Trophoblast cell (in vitro differentiated cells and primary cell): ENCODE measurements at regions not wholly inside any gene's neighbourhood (a gene's known extent, or its start where the extent isn't known, plus 50 kb on each side); places are given as distances from the start of the nearest gene placed in this dataset.

Experiments used
- DNase-seq, 2 donors: peaks; one replicate each; pipeline ENCODE4 v3.0.0-alpha.2; 2016
- H2AFZ ChIP-seq: 2 replicates; pipeline ENCODE4 v1.6.1; 2013; ENCODE audit warnings: low read length, moderate library complexity, mild to moderate bottlenecking; ENCODE audit not compliant: insufficient read depth, poor library complexity
- H2AK5ac ChIP-seq: 2 replicates; pipeline ENCODE4 v1.6.1; 2013; ENCODE audit warnings: mild to moderate bottlenecking, low read length
- H2BK120ac ChIP-seq: 2 replicates; pipeline ENCODE4 v1.6.1; 2013; ENCODE audit warnings: low read length, mild to moderate bottlenecking, moderate library complexity; ENCODE audit not compliant: insufficient read depth, poor library complexity
- H2BK12ac ChIP-seq: 2 replicates; pipeline ENCODE4 v1.6.1; 2013; ENCODE audit warnings: mild to moderate bottlenecking, low read length, moderate library complexity
- H2BK5ac ChIP-seq: 2 replicates; pipeline ENCODE4 v1.6.1; 2013; ENCODE audit warnings: low read length, low read depth, moderate library complexity, mild to moderate bottlenecking; ENCODE audit not compliant: poor library complexity
- H3K14ac ChIP-seq: 2 replicates; pipeline ENCODE4 v1.6.1; 2013; ENCODE audit warnings: mild to moderate bottlenecking, low read length
- H3K18ac ChIP-seq: 2 replicates; pipeline ENCODE4 v1.6.1; 2013; ENCODE audit warnings: mild to moderate bottlenecking, low read length
- H3K23ac ChIP-seq: 2 replicates; pipeline ENCODE4 v1.6.1; 2013; ENCODE audit warnings: low read length
- H3K27ac ChIP-seq: 2 replicates; pipeline ENCODE4 v1.5.1; 2013; ENCODE audit warnings: low read depth, mild to moderate bottlenecking, inconsistent platforms, low read length, moderate library complexity
- H3K27me3 ChIP-seq: 2 replicates; pipeline ENCODE4 v1.6.1; 2013; ENCODE audit warnings: inconsistent platforms, mild to moderate bottlenecking, low read length, moderate library complexity; ENCODE audit not compliant: insufficient read depth
- H3K36me3 ChIP-seq, 2 experiments: 1 replicate in 1 of 2; 2 replicates in 1 of 2; pipeline ENCODE4 v1.6.1; 2013; ENCODE audit warnings: low read length in 2 of 2, mild to moderate bottlenecking in 2 of 2, moderate library complexity in 1 of 2; ENCODE audit not compliant: insufficient read depth in 2 of 2, control insufficient read depth in 1 of 2
- H3K4ac ChIP-seq: 2 replicates; pipeline ENCODE4 v1.6.1; 2013; ENCODE audit warnings: low read depth, mild to moderate bottlenecking, low read length, moderate library complexity
- H3K4me1 ChIP-seq, 2 experiments: 1 replicate in 1 of 2; 2 replicates in 1 of 2; pipeline ENCODE4 v1.6.1; 2013; ENCODE audit warnings: low read length in 2 of 2, mild to moderate bottlenecking in 2 of 2, moderate library complexity in 1 of 2; ENCODE audit not compliant: insufficient read depth in 2 of 2, control insufficient read depth in 1 of 2
- H3K4me2 ChIP-seq: 2 replicates; pipeline ENCODE4 v1.6.1; 2013; ENCODE audit warnings: inconsistent platforms, mild to moderate bottlenecking, low read length, moderate library complexity
- H3K4me3 ChIP-seq: 2 replicates; pipeline ENCODE4 v1.5.1; 2013; ENCODE audit warnings: mild to moderate bottlenecking, low read depth, low read length, inconsistent platforms
- H3K79me1 ChIP-seq: one replicate; pipeline ENCODE4 v1.6.1; 2013; ENCODE audit warnings: low read length
- H3K79me2 ChIP-seq: 2 replicates; pipeline ENCODE4 v1.6.1; 2013; ENCODE audit warnings: low read length, mild to moderate bottlenecking; ENCODE audit not compliant: control insufficient read depth, insufficient read depth, poor library complexity
- H3K9ac ChIP-seq: 2 replicates; pipeline ENCODE4 v1.6.1; 2013; ENCODE audit warnings: mild to moderate bottlenecking, low read length
- H3K9me3 ChIP-seq: 2 replicates; pipeline ENCODE4 v1.6.1; 2013; ENCODE audit warnings: low read depth, mild to moderate bottlenecking, control low read depth, inconsistent platforms, low read length; ENCODE audit not compliant: insufficient read depth
- H4K12ac ChIP-seq: 2 replicates; pipeline ENCODE4 v1.6.1; 2013; ENCODE audit warnings: low read depth, mild to moderate bottlenecking, low read length, moderate library complexity
- H4K8ac ChIP-seq: 2 replicates; pipeline ENCODE4 v1.6.1; 2013; ENCODE audit warnings: low read depth, mild to moderate bottlenecking, low read length, moderate library complexity
- H4K91ac ChIP-seq: one replicate; pipeline ENCODE4 v1.6.1; 2013; ENCODE audit warnings: low read depth, mild to moderate bottlenecking, low read length, moderate library complexity
- WGBS: extraction: QIAGEN DNeasy Blood & Tissue Kit; methylation state at CpG from one replicate; pipeline ENCODE4 v1.1.7; 2013; ENCODE audit warnings: missing lambda C conversion rate; ENCODE audit not compliant: insufficient read length, insufficient coverage; ENCODE audit errors: extremely low coverage; 5-methylcytosine and 5-hydroxymethylcytosine counted together

DNA sequence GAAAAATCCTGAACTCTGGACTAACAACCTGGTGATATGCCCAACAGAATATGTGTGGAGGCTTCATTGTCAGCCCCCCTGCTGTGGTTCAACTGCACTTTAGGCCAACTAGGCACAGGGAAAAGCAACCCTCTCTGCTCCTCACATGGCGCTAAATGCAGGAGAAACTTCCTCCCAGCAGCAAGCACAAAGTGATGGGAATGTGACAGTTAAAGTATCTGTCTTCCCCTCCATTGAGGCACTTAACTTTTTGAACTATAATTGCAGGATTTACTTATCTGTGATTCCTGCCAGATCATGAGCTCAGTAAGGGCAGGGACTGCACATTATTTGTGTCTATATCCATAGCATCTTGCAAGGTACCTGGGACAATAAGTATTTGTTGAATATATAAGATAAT, 981.2 kb upstream of the KLHL29 start:
- H3K27me3 ChIP-seq: no peaks in the 10 kb centered on the region
- no peak overlapping the region for H4K91ac ChIP-seq
- H4K8ac ChIP-seq: no peak overlapping the region
- WGBS: no CpG with 5 or more reads among the region's 1 CpG
- H3K79me1 ChIP-seq: peaks cover 6% of the 10 kb centered on the region
- H3K9ac ChIP-seq: no peak overlapping the region
- H3K14ac ChIP-seq: no peak overlapping the region
- H3K4me2 ChIP-seq: no peak overlapping the region
- no peak overlapping the region for H3K23ac ChIP-seq
- H3K18ac ChIP-seq: no peak overlapping the region
- H2BK5ac ChIP-seq: no peak overlapping the region
- no peak overlapping the region for H3K27ac ChIP-seq
- no peaks in the 10 kb centered on the region for H3K79me2 ChIP-seq
- H3K9me3 ChIP-seq: no peaks in the 10 kb centered on the region
- no peak overlapping the region for H2AFZ ChIP-seq
- no peak for DNase-seq
- no peak overlapping the region for H2BK120ac ChIP-seq
- H3K36me3 ChIP-seq: no peaks in the 10 kb centered on the region
- H3K4me3 ChIP-seq: peak overlapping the region; percentile 33
- no peak overlapping the region for H2BK12ac ChIP-seq
- no peak overlapping the region for H2AK5ac ChIP-seq
- H3K4ac ChIP-seq: no peak overlapping the region
- H4K12ac ChIP-seq: no peak overlapping the region
- H3K4me1 ChIP-seq: peaks cover 0 to 2% of the 10 kb centered on the region in 2 experiments

DNA sequence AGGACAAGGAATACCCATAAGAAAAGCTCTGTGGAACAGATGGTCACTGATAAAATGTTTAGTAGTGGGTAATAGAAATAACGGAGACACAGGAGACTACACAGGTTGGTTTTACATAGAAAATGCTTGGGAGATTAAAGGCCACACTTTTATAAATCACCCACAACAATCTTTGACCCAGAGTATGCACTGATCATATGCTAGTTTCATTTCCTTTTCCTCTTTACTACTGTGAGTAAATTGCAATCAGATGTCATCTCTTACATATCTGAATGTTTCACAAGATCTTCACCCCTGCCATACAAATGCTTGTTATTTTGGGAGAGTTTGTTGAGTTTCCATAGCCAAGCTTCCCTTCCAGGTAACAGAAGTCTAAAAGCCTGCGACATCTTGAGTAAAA, 978.4 kb upstream of the KLHL29 start:
- no peak overlapping the region for H3K14ac ChIP-seq
- no peak overlapping the region for H3K9ac ChIP-seq
- no peaks in the 10 kb centered on the region for H3K79me2 ChIP-seq
- H3K27ac ChIP-seq: no peak overlapping the region
- no peaks in the 10 kb centered on the region for H3K9me3 ChIP-seq
- no peak overlapping the region for H2BK120ac ChIP-seq
- no peaks in the 10 kb centered on the region for H3K79me1 ChIP-seq
- H2BK5ac ChIP-seq: no peak overlapping the region
- no peak overlapping the region for H3K4me2 ChIP-seq
- H4K12ac ChIP-seq: no peak overlapping the region
- no peak overlapping the region for H2BK12ac ChIP-seq
- no peak overlapping the region for H3K4ac ChIP-seq
- DNase-seq: no peak
- H3K18ac ChIP-seq: no peak overlapping the region
- no peak overlapping the region for H2AK5ac ChIP-seq
- no peak overlapping the region for H3K23ac ChIP-seq
- H4K8ac ChIP-seq: no peak overlapping the region
- no peak overlapping the region for H4K91ac ChIP-seq
- no peaks in the 10 kb centered on the region for H3K4me1 ChIP-seq
- no peak overlapping the region for H2AFZ ChIP-seq
- no peak overlapping the region for H3K4me3 ChIP-seq
- no peaks in the 10 kb centered on the region for H3K27me3 ChIP-seq
- H3K36me3 ChIP-seq: no peaks in the 10 kb centered on the region
- WGBS: no CpG with 5 or more reads among the region's 2 CpGs

DNA sequence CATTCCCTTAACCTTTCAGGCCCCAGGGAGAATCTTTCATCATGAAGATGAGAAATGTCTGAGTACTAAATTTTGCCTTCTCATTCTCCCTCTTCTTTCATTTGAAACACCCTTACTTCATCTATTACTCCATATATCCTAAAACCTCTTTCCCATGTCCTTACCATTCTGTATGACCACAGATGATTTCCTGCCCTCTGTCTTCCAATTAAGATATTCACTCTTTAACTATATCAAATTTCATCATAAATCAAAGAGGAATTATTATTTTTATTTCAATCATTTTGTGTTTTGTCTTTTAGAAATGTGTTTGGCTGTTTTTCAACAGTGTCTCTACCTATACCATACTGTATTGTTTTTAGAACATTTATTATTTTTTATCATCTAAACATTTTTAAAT, 964.9 kb upstream of the KLHL29 start:
- no peak overlapping the region for H3K4me2 ChIP-seq
- no peaks in the 10 kb centered on the region for H3K79me1 ChIP-seq
- no peak overlapping the region for H3K18ac ChIP-seq
- no peak overlapping the region for H3K23ac ChIP-seq
- no peak overlapping the region for H3K4me3 ChIP-seq
- no peak overlapping the region for H4K12ac ChIP-seq
- no peak overlapping the region for H2AK5ac ChIP-seq
- no peak overlapping the region for H2BK5ac ChIP-seq
- H4K8ac ChIP-seq: no peak overlapping the region
- H3K27me3 ChIP-seq: no peaks in the 10 kb centered on the region
- H4K91ac ChIP-seq: no peak overlapping the region
- H3K4me1 ChIP-seq: no peaks in the 10 kb centered on the region
- DNase-seq: no peak
- no peak overlapping the region for H2AFZ ChIP-seq
- no peaks in the 10 kb centered on the region for H3K79me2 ChIP-seq
- H3K9ac ChIP-seq: no peak overlapping the region
- H3K9me3 ChIP-seq: peaks cover 1% of the 10 kb centered on the region
- H3K14ac ChIP-seq: no peak overlapping the region
- no peak overlapping the region for H2BK120ac ChIP-seq
- no peak overlapping the region for H2BK12ac ChIP-seq
- no peaks in the 10 kb centered on the region for H3K36me3 ChIP-seq
- H3K4ac ChIP-seq: no peak overlapping the region
- H3K27ac ChIP-seq: no peak overlapping the region

DNA sequence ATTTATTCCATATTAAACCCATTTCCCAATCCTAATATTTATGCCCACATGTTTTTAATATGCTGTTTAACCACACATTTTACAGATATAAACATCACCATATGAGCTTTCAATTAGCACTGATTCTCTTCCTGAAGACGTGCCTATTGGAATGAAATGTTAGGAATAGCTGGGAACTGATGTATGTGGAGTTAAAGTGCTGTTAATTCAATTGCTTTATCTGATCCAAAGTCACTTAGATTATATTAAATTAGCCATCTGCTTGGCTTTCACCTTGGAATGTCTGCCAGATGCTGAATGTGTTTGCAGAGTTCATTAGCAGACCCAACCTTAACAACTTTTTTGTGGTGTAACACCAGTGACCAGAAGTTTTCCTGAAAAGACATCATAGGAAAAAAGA, 942.9 kb upstream of the KLHL29 start:
- Histone ChIP-seq H4K91ac (no peak overlapping the region), H4K8ac (no peak overlapping the region), H3K9ac (no peak overlapping the region), H3K23ac (no peak overlapping the region), H3K27me3 (no peaks in the 10 kb centered on the region), H3K18ac (no peak overlapping the region), H3K9me3 (no peaks in the 10 kb centered on the region), H2BK120ac (no peak overlapping the region), H3K4me3 (no peak overlapping the region), H3K79me2 (no peaks in the 10 kb centered on the region), H2AFZ (no peak overlapping the region), H3K27ac (no peak overlapping the region), H2BK5ac (no peak overlapping the region), H3K4me2 (no peak overlapping the region), H3K79me1 (no peaks in the 10 kb centered on the region), H3K14ac (no peak overlapping the region), H4K12ac (no peak overlapping the region), H3K4ac (no peak overlapping the region), H2BK12ac (no peak overlapping the region), H3K36me3 (no peaks in the 10 kb centered on the region), H2AK5ac (no peak overlapping the region), H3K4me1 (no peaks in the 10 kb centered on the region)
- DNase-seq: no peak
- WGBS: no CpG with 5 or more reads among the region's 1 CpG

DNA sequence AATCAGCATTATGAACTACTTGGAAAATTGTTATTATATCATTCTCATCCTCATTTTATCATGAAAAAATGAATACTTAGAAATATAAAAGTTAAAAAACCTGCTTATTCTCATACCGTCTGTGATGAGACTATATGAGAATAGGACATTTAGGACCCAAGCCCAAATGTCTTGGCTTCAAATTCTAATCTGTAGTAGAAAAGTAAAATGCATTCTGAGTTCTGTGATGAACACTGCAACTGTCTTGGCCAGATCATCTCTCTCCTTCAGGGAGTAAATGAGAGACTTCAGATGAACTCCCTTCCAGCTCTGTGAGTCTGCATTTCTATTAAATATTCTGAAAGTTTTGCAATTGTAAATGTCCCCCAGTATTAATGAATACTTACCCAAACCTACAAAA, 940.7 kb upstream of the KLHL29 start:
- Histone ChIP-seq H3K4me1 (no peaks in the 10 kb centered on the region), H3K36me3 (no peaks in the 10 kb centered on the region), H3K27ac (no peak overlapping the region), H3K79me2 (no peaks in the 10 kb centered on the region), H2AK5ac (no peak overlapping the region), H4K8ac (no peak overlapping the region), H4K91ac (no peak overlapping the region), H2BK12ac (no peak overlapping the region), H3K18ac (no peak overlapping the region), H3K4me2 (no peak overlapping the region), H3K9ac (no peak overlapping the region), H4K12ac (no peak overlapping the region), H2BK120ac (no peak overlapping the region), H3K27me3 (no peaks in the 10 kb centered on the region), H3K23ac (no peak overlapping the region), H3K9me3 (no peaks in the 10 kb centered on the region), H3K79me1 (no peaks in the 10 kb centered on the region), H3K4ac (no peak overlapping the region), H3K4me3 (no peak overlapping the region), H2BK5ac (no peak overlapping the region), H3K14ac (no peak overlapping the region), H2AFZ (no peak overlapping the region)
- no CpG with 5 or more reads among the region's 1 CpG for WGBS
- no peak for DNase-seq
